Osteoblast (primary cell): ENCODE measurements at regions not wholly inside any gene's neighbourhood (a gene's known extent, or its start where the extent isn't known, plus 50 kb on each side); places are given as distances from the start of the nearest gene placed in this dataset.

Experiments used
- DNase-seq: peaks from one replicate; pipeline ENCODE4 v3.0.0; 2011; ENCODE audit warnings: low spot score, mixed read lengths; ENCODE audit not compliant: insufficient read length; ENCODE audit errors: missing footprints
- H2AFZ ChIP-seq: 2 replicates; pipeline ENCODE4 v1.6.0; 2011; ENCODE audit warnings: mild to moderate bottlenecking, low read length
- H3K27ac ChIP-seq: 2 replicates; pipeline ENCODE4 v1.5.1; 2011; ENCODE audit warnings: mild to moderate bottlenecking, low read depth, low read length, moderate library complexity
- H3K27me3 ChIP-seq: 2 replicates; pipeline ENCODE4 v1.6.0; 2012; ENCODE audit warnings: mild to moderate bottlenecking, control low read depth, inconsistent platforms, low read length, moderate library complexity; ENCODE audit not compliant: insufficient read depth
- H3K36me3 ChIP-seq: 2 replicates; pipeline ENCODE4 v1.5.1; 2011; ENCODE audit warnings: mild to moderate bottlenecking, low read length, control low read depth, moderate library complexity; ENCODE audit not compliant: insufficient read depth
- H3K4me1 ChIP-seq: 2 replicates; pipeline ENCODE4 v1.5.1; 2011; ENCODE audit warnings: mild to moderate bottlenecking, low read length, control low read depth, moderate library complexity; ENCODE audit not compliant: insufficient read depth
- H3K4me2 ChIP-seq: 2 replicates; pipeline ENCODE4 v1.6.0; 2011; ENCODE audit warnings: mild to moderate bottlenecking, low read length; ENCODE audit not compliant: insufficient read depth
- H3K4me3 ChIP-seq: fragments of 200-600 bp; sonication (generic); 3 replicates; pipeline ENCODE4 v1.5.1; 2012; ENCODE audit warnings: mild to moderate bottlenecking, low read length, inconsistent platforms; ENCODE audit not compliant: insufficient read depth
- H3K79me2 ChIP-seq: 2 replicates; pipeline ENCODE4 v1.6.0; 2012; ENCODE audit warnings: mild to moderate bottlenecking, low read length, control low read depth, inconsistent platforms; ENCODE audit not compliant: insufficient read depth
- H3K9me3 ChIP-seq: 2 replicates; pipeline ENCODE4 v1.5.1; 2011; ENCODE audit warnings: low read depth, low read length, control low read depth
- H4K20me1 ChIP-seq: 2 replicates; pipeline ENCODE4 v1.6.0; 2012; ENCODE audit warnings: mild to moderate bottlenecking, low read length, control low read depth; ENCODE audit not compliant: insufficient read depth
- TF ChIP-seq, protein P1 (sequence below): IDR thresholded peaks from 2 replicates; pipeline ENCODE4 v1.5.1; 2011; ENCODE audit warnings: mild to moderate bottlenecking, low read depth, low read length, moderate library complexity; ENCODE audit errors: extremely low read depth

DNA sequence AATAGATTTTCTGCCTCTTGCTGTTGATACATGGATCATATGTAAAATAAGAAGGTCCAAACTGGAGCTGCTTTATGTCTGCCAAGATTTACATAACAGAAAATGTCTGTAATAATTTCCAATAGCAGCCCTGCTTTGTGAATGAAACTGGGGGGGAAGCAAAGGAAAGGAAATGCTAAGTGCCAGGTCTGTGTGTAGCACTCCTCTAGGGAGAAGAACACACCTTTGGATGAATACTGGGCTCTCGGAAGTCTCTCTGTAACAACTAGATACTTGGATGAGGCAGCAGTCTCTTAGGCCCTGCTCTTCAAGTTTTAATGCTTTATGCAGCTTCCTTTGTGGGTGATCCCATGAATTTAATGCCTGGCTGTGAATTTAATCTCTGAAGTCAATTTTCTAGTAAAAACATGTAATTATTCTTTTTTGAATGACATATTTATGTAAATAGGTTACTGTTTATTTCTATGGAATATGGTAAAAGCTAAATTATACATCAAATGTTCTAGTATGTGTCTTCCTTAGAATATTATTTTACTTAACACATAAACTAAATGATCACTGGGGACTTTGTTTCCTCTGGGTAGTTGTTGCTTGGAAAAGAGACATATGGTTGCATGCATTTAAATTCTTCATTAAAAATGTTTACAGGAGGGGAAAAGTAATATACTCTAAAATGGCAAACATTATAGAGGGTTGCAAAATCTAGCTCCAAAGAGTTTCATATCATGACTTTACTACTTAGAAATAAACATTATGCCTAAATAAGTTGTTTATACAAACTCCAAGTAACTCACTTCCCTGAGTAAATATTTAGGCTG, 336.6 kb upstream of the CWC22 start:
- Histone ChIP-seq H3K27ac (no peak overlapping the region), H3K4me3 (no peak overlapping the region), H3K4me2 (no peak overlapping the region), H2AFZ (no peak overlapping the region), H3K36me3 (no peaks in the 10 kb centered on the region), H3K79me2 (no peaks in the 10 kb centered on the region), H3K9me3 (no peaks in the 10 kb centered on the region), H3K4me1 (no peaks in the 10 kb centered on the region), H3K27me3 (no peaks in the 10 kb centered on the region), H4K20me1 (no peaks in the 10 kb centered on the region)
- TF ChIP-seq, protein P1, sequence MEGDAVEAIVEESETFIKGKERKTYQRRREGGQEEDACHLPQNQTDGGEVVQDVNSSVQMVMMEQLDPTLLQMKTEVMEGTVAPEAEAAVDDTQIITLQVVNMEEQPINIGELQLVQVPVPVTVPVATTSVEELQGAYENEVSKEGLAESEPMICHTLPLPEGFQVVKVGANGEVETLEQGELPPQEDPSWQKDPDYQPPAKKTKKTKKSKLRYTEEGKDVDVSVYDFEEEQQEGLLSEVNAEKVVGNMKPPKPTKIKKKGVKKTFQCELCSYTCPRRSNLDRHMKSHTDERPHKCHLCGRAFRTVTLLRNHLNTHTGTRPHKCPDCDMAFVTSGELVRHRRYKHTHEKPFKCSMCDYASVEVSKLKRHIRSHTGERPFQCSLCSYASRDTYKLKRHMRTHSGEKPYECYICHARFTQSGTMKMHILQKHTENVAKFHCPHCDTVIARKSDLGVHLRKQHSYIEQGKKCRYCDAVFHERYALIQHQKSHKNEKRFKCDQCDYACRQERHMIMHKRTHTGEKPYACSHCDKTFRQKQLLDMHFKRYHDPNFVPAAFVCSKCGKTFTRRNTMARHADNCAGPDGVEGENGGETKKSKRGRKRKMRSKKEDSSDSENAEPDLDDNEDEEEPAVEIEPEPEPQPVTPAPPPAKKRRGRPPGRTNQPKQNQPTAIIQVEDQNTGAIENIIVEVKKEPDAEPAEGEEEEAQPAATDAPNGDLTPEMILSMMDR = no peak
- no peak for DNase-seq

DNA sequence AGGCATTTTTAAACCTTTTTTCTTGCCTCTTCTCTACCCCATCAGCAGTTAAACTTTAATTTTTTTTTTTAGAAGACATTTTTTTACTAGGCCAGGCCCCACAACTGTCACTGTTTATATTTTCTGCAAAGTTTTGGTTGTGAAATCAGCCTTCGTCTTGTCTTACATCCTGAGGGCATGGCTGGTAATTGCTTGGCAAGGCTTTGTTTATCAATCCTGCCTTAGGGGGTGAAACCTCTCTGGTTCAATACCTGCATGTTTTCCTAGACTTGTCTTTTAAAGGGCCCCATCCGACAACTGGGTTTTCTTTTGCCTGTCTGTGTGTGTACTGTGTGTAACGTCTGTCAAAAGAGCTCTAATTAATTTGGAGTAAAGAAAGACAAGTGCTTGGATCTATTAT, 330.0 kb upstream of the CWC22 start:
- no peaks in the 10 kb centered on the region for H4K20me1 ChIP-seq
- H3K9me3 ChIP-seq = peaks cover 10% of the 10 kb centered on the region
- no peaks in the 10 kb centered on the region for H3K27me3 ChIP-seq
- no peak overlapping the region for H3K27ac ChIP-seq
- no peaks in the 10 kb centered on the region for H3K79me2 ChIP-seq
- TF ChIP-seq, protein P1 = no peak
- H3K4me1 ChIP-seq = no peaks in the 10 kb centered on the region
- no peak for DNase-seq
- H3K4me3 ChIP-seq = no peak overlapping the region
- no peak overlapping the region for H3K4me2 ChIP-seq
- H2AFZ ChIP-seq = no peak overlapping the region
- no peaks in the 10 kb centered on the region for H3K36me3 ChIP-seq

DNA sequence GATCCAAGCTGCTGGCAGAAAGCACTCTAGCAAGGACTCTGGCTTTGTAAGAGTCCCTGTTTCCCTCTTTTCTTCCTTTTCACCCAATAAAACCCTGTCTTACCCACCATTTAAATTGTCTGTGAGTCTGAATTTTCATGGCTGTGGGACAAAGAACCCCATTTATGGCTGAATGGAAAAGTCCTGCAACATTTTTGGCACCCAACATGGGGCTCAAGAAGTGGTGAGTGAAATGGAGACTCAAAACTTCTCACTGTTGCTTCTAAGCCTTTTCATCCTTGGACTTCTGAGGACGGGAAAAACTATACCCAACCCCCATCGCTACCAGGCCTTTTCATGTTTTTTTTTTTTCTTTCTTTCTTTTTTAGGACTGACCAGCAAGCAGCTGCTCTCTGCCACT, 329.5 kb upstream of the CWC22 start:
- TF ChIP-seq, protein P1 = no peak
- DNase-seq = no peak

DNA sequence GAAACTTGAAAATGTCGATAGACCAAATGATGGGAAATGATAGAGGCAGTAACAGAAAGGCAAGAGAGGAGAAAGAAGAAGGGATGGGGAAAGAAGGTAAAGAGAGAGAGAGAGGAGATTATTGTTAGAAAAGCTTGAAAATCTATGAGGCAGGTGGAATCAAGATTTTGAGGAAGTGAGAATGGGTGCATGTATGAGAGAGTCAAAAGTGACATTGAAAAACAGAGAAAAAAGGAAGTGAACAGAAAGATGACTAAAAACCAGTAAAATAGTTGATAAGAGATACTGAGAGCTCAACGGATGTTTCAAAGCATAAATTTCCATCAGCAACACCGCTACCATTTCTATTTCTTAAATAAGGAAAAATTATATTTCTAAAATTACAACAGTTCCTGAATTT, 327.4 kb upstream of the CWC22 start:
- Histone ChIP-seq H3K4me3 (no peak overlapping the region), H4K20me1 (no peaks in the 10 kb centered on the region), H3K27ac (no peak overlapping the region), H3K9me3 (peaks cover 10% of the 10 kb centered on the region), H3K79me2 (no peaks in the 10 kb centered on the region), H3K36me3 (no peaks in the 10 kb centered on the region), H3K27me3 (no peaks in the 10 kb centered on the region), H3K4me1 (no peaks in the 10 kb centered on the region), H2AFZ (no peak overlapping the region), H3K4me2 (no peak overlapping the region)
- TF ChIP-seq, protein P1 = no peak
- DNase-seq = peak; percentile 21

More for the DNA sequence above, 329.5 kb upstream of the CWC22 start:
- H3K4me1 ChIP-seq = no peaks in the 10 kb centered on the region
- no peak overlapping the region for H3K4me3 ChIP-seq
- no peak overlapping the region for H3K4me2 ChIP-seq
- no peaks in the 10 kb centered on the region for H4K20me1 ChIP-seq
- H3K27me3 ChIP-seq = no peaks in the 10 kb centered on the region
- no peaks in the 10 kb centered on the region for H3K79me2 ChIP-seq
- H3K9me3 ChIP-seq = peaks cover 10% of the 10 kb centered on the region
- no peaks in the 10 kb centered on the region for H3K36me3 ChIP-seq
- no peak overlapping the region for H2AFZ ChIP-seq
- no peak overlapping the region for H3K27ac ChIP-seq
